ENCODE measurements at regions not wholly inside any gene's neighbourhood (a gene's known extent, or its start where the extent isn't known, plus 50 kb on each side); places are given as distances from the start of the nearest gene placed in this dataset.

DNA sequence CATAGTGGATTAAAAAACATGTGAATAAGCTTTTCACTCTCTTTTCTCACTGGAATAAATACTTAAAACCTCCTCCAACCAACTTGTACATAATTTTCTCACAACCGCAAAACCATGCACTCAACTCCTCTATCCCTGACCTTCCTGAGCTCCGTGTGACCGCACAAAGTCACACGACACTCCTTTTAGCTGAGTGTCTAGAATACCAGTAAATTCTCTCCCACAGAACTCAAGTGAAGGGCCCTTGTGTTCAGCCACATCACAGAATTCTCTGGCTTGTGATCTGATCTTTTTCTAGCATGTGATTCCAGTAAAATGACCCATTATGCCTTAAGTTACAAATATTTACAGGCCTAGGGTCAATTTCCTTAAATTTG lies 91.2 kb upstream of the ARL4C start:
- Histone ChIP-seq H3K4me1 (ENCODE audit: insufficient read depth, low read length, poor library complexity, severe bottlenecking) (no peaks in the 10 kb centered on the region), H2AFZ (ENCODE audit: low read length) (no peak overlapping the region), H4K20me1 (ENCODE audit: insufficient read depth, low read length, poor library complexity, severe bottlenecking) (no peaks in the 10 kb centered on the region), H3K9me3 (ENCODE audit: insufficient read depth, low read depth, low read length) (no peaks in the 10 kb centered on the region), H3K27me3 (ENCODE audit: insufficient read depth, low read length, poor library complexity, severe bottlenecking) (no peaks in the 10 kb centered on the region), H3K79me2 (ENCODE audit: insufficient read depth, low read length) (no peaks in the 10 kb centered on the region), H3K9me2 (replicated peaks; ENCODE audit: low read depth, low read length) (no peaks in the 10 kb centered on the region), H3K36me3 (ENCODE audit: insufficient read depth, low read length) (no peaks in the 10 kb centered on the region), H3K9ac (ENCODE audit: low read depth, low read length, poor library complexity, severe bottlenecking) (no peak overlapping the region), H3F3A (ENCODE audit: low read depth) (no peaks in the 10 kb centered on the region), H3K4me3 (ENCODE audit: low read length, poor library complexity, severe bottlenecking) (no peak overlapping the region), H3K4me2 (ENCODE audit: low read depth, low read length, poor library complexity, severe bottlenecking) (no peak overlapping the region)
- TF ChIP-seq EZH2phosphoT487 (IDR thresholded peaks at IDR 0.05; ENCODE audit: borderline replicate concordance), result no peak
- TF ChIP-seq, protein P1, sequence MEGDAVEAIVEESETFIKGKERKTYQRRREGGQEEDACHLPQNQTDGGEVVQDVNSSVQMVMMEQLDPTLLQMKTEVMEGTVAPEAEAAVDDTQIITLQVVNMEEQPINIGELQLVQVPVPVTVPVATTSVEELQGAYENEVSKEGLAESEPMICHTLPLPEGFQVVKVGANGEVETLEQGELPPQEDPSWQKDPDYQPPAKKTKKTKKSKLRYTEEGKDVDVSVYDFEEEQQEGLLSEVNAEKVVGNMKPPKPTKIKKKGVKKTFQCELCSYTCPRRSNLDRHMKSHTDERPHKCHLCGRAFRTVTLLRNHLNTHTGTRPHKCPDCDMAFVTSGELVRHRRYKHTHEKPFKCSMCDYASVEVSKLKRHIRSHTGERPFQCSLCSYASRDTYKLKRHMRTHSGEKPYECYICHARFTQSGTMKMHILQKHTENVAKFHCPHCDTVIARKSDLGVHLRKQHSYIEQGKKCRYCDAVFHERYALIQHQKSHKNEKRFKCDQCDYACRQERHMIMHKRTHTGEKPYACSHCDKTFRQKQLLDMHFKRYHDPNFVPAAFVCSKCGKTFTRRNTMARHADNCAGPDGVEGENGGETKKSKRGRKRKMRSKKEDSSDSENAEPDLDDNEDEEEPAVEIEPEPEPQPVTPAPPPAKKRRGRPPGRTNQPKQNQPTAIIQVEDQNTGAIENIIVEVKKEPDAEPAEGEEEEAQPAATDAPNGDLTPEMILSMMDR (conservative IDR thresholded peaks at IDR 0.05; ENCODE audit: low read length), result no peak

DNA sequence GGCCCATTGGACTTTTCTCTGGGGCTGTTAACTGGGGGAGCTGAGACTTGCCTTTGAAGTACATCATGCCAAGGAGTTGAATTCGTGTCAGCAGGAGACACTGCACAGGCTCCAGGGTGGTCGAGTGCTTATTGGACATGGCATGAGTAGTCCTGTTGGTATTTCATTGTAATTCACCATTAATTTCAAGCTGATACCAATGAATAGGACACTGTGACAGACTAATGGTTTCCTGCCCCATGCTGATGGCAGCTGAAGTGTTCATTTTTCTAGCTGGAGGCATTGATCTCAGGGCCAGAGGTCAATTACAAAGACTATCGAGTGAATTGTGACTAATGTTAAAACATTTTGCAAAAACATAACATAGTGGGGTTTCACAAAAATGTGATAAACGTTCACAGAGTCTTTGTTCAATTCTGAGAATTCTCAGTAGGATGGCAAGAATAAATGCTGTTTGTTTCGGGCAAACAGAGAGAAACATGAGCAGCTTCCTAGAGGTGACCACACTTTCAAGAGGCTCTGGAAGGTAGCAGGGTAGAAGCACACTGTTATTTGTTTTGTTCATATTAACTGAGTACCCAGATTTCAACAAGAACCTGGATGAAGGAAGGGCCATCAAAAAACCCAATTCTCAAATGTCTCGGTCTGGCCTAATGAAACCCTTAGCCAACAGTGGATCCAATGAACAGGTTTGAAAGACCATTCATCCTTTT lies 90.6 kb upstream of the ARL4C start:
- Histone ChIP-seq H3K27me3 (ENCODE audit: insufficient read depth, low read length, poor library complexity, severe bottlenecking) (no peaks in the 10 kb centered on the region), H3K9me3 (ENCODE audit: insufficient read depth, low read depth, low read length) (no peaks in the 10 kb centered on the region), H2AFZ (ENCODE audit: low read length) (no peak overlapping the region), H3K4me2 (ENCODE audit: low read depth, low read length, poor library complexity, severe bottlenecking) (no peak overlapping the region), H3K9ac (ENCODE audit: low read depth, low read length, poor library complexity, severe bottlenecking) (no peak overlapping the region), H3K4me3 (ENCODE audit: low read length, poor library complexity, severe bottlenecking) (no peak overlapping the region), H3K4me1 (ENCODE audit: insufficient read depth, low read length, poor library complexity, severe bottlenecking) (no peaks in the 10 kb centered on the region), H3K36me3 (ENCODE audit: insufficient read depth, low read length) (no peaks in the 10 kb centered on the region), H3K9me2 (replicated peaks; ENCODE audit: low read depth, low read length) (no peaks in the 10 kb centered on the region), H3K79me2 (ENCODE audit: insufficient read depth, low read length) (no peaks in the 10 kb centered on the region), H4K20me1 (ENCODE audit: insufficient read depth, low read length, poor library complexity, severe bottlenecking) (no peaks in the 10 kb centered on the region), H3F3A (ENCODE audit: low read depth) (no peaks in the 10 kb centered on the region)
- no peak for TF ChIP-seq EZH2phosphoT487 (IDR thresholded peaks at IDR 0.05; ENCODE audit: borderline replicate concordance)
- TF ChIP-seq, protein P1 (conservative IDR thresholded peaks at IDR 0.05; ENCODE audit: low read length), result no peak

DNA sequence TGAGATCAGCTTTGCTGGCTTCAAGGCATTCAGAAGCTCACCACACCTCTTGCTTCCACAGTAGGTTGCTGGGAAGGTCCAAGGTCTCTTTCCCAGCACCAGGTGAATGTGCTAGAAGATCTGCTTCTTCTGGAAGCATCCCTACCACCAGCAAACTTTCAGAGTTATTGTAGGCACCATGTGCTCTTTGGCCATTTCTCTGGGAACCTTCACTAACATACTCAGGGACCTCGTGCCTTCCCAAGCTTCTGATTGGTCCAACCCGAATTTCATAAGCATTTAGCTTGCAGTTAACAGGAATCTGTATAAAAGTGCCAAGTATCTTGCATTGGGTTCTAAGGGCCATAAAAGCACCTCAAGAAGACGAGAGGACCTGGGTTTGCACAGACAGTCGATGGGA lies 86.5 kb upstream of the ARL4C start:
- Histone ChIP-seq H4K20me1 (ENCODE audit: insufficient read depth, low read length, poor library complexity, severe bottlenecking) (no peaks in the 10 kb centered on the region), H2AFZ (ENCODE audit: low read length) (no peak overlapping the region), H3K79me2 (ENCODE audit: insufficient read depth, low read length) (no peaks in the 10 kb centered on the region), H3K4me2 (ENCODE audit: low read depth, low read length, poor library complexity, severe bottlenecking) (no peak overlapping the region), H3F3A (ENCODE audit: low read depth) (no peaks in the 10 kb centered on the region), H3K9ac (ENCODE audit: low read depth, low read length, poor library complexity, severe bottlenecking) (no peak overlapping the region), H3K9me2 (replicated peaks; ENCODE audit: low read depth, low read length) (no peaks in the 10 kb centered on the region), H3K4me1 (ENCODE audit: insufficient read depth, low read length, poor library complexity, severe bottlenecking) (no peaks in the 10 kb centered on the region), H3K27me3 (ENCODE audit: insufficient read depth, low read length, poor library complexity, severe bottlenecking) (no peaks in the 10 kb centered on the region), H3K9me3 (ENCODE audit: insufficient read depth, low read depth, low read length) (no peaks in the 10 kb centered on the region), H3K36me3 (ENCODE audit: insufficient read depth, low read length) (no peaks in the 10 kb centered on the region), H3K4me3 (ENCODE audit: low read length, poor library complexity, severe bottlenecking) (no peak overlapping the region)
- TF ChIP-seq, protein P1 (conservative IDR thresholded peaks at IDR 0.05; ENCODE audit: low read length), result no peak
- TF ChIP-seq EZH2phosphoT487 (IDR thresholded peaks at IDR 0.05; ENCODE audit: borderline replicate concordance), result no peak

Data from Loucy (cell line).